AG20443 (cell line): ENCODE measurements at regions not wholly inside any gene's neighbourhood (a gene's known extent, or its start where the extent isn't known, plus 50 kb on each side); places are given as distances from the start of the nearest gene placed in this dataset.

Source experiments
- DNase-seq: peaks from one replicate; pipeline ENCODE4 v3.0.0; 2012; ENCODE audit warnings: low spot score, mixed read lengths

- DNase-seq, result no peak
Measured at GRCh38 chr2:226620176-226620575, 179.4 kb downstream of the IRS1 start.

- no peak for DNase-seq
Measured at GRCh38 chr2:226619707-226620106, 179.9 kb downstream of the IRS1 start.

- no peak for DNase-seq
Measured at GRCh38 chr2:226618875-226619605, 180.6 kb downstream of the IRS1 start.

GRCh38 chr2:226618544-226618874 is 181.1 kb downstream of the IRS1 start:
- DNase-seq, result no peak

GRCh38 chr2:226615891-226616290 is 183.7 kb downstream of the IRS1 start:
- DNase-seq, result no peak

GRCh38 chr2:226611944-226612318 is 187.7 kb downstream of the IRS1 start:
- peak; percentile 17 for DNase-seq

- DNase-seq, result peak; percentile 11
Measured at GRCh38 chr2:226611196-226611943, 188.2 kb downstream of the IRS1 start.

GRCh38 chr2:226609366-226609765 is 190.3 kb downstream of the IRS1 start:
- DNase-seq, result peak; percentile 59

GRCh38 chr2:226608451-226608850 is 191.2 kb downstream of the IRS1 start:
- DNase-seq, result no peak

- no peak for DNase-seq
Measured at GRCh38 chr2:226607379-226607778, 192.2 kb downstream of the IRS1 start.

- no peak for DNase-seq
Measured at GRCh38 chr2:226605642-226606041, 194.0 kb downstream of the IRS1 start.

- DNase-seq, result no peak
Measured at GRCh38 chr2:226603606-226604005, 196.0 kb downstream of the IRS1 start.

- no peak for DNase-seq
Measured at GRCh38 chr2:226601881-226602662, 197.5 kb downstream of the IRS1 start.

GRCh38 chr2:226600802-226601201 is 198.8 kb downstream of the IRS1 start:
- no peak for DNase-seq

- DNase-seq, result peak; percentile 14
Measured at GRCh38 chr2:226600184-226600583, 199.4 kb downstream of the IRS1 start.

- DNase-seq, result no peak
Measured at GRCh38 chr2:226589043-226589442, 210.6 kb downstream of the IRS1 start.

GRCh38 chr2:226585130-226585561 is 214.5 kb downstream of the IRS1 start:
- no peak for DNase-seq

- no peak for DNase-seq
Measured at GRCh38 chr2:226584518-226585055, 215.0 kb downstream of the IRS1 start.

GRCh38 chr2:226583715-226584114 is 215.9 kb downstream of the IRS1 start:
- DNase-seq, result peak; percentile 74

GRCh38 chr2:226581661-226582060 is 218.0 kb downstream of the IRS1 start:
- no peak for DNase-seq

GRCh38 chr2:226581004-226581403 is 218.6 kb downstream of the IRS1 start:
- DNase-seq, result no peak

GRCh38 chr2:226580403-226580802 is 219.2 kb downstream of the IRS1 start:
- DNase-seq, result no peak

- no peak for DNase-seq
Measured at GRCh38 chr2:226579519-226579918, 220.1 kb downstream of the IRS1 start.
